ENCODE measurements at regions not wholly inside any gene's neighbourhood (a gene's known extent, or its start where the extent isn't known, plus 50 kb on each side); places are given as distances from the start of the nearest gene placed in this dataset.

- FAIRE-seq = no peak
Measured at GRCh38 chr11:28713850-28714249, 605.7 kb downstream of the METTL15 start.

- no peak for FAIRE-seq
Measured at GRCh38 chr11:28708075-28708474, 599.9 kb downstream of the METTL15 start.

- no peak for FAIRE-seq
Measured at GRCh38 chr11:28704801-28705200, 596.6 kb downstream of the METTL15 start.

GRCh38 chr11:28703371-28703770, 595.2 kb downstream of the METTL15 start:
- no peak for FAIRE-seq

GRCh38 chr11:28702871-28703270, 594.7 kb downstream of the METTL15 start:
- no peak for FAIRE-seq

DNA sequence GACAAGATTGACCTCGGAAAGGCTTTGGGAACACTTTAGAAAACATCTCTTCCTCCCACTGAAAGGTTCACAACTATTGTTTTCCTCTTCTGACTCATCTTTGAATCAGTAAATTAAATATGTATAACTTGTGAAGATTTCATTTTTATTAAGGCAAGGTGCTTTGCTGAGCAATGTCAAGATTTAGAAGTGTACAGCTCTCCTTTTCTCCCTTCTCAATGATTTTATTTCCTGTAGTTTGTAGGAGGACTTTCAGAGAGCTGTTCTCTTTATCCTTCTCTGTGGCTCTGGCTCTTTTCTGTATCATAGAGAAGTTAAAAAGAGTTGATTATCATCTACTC, 594.2 kb downstream of the METTL15 start:
- no peak for FAIRE-seq

GRCh38 chr11:28701760-28702449, 593.7 kb downstream of the METTL15 start:
- no peak for FAIRE-seq

DNA sequence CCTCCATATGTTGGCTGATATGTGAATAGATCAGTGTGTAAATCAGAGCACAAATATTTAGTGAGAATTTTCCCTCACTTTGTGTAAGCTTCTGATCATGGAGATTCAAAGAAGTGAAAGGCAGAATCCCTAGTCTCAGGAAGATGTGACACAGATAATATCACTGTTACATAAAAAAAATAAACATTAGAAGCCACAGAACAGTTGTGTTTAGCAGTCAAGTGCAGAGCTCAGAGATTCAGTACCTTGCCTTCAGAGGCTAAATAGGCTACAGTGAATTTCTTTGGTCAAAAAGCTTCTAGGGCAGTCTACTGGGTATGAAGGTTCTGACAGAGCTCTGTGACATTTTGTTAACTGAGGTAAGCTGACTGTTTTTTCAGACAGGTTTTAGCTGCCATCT, 591.5 kb downstream of the METTL15 start:
- FAIRE-seq = no peak

DNA sequence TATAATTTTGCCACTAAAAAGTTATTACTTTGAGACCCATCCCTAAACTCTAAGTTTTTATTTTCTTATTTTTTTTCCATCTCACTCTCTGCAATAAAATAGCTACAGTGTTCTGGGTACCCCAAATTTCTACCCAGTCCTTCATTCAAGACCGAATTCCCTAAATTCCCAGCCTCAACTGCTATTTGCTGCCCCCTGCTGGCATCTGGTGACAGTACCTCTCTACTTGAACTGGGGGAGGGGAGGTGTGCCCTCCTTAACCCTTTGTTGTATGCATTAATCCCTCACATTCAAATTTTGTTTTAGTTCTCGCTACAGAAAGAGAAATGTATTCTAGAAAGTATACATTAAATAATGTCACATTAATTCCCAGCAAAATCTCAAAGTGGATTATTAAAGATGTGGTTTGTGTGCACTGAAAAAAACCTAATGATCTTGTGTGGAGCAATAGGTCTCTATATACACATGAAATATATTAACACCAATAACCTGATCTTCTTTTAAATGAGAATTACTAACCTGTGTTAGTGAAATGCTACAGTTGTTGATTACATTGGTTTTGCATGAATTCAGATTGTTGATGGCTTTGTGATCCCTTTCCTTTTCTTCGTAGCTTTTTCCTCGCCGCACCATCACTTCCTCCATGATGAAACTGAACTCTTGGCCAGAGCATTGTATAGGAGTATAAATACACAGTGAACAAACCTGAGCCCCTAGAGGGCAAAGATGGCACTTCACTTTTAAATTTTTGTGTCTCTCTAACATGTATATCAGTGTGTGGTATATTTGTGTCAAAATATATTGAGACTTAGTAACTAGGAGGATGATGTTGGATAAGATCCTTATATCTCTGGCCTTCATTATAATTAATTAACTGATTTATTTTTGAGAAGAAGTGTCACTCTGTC, 590.0 kb downstream of the METTL15 start:
- FAIRE-seq = peak; percentile 82

DNA sequence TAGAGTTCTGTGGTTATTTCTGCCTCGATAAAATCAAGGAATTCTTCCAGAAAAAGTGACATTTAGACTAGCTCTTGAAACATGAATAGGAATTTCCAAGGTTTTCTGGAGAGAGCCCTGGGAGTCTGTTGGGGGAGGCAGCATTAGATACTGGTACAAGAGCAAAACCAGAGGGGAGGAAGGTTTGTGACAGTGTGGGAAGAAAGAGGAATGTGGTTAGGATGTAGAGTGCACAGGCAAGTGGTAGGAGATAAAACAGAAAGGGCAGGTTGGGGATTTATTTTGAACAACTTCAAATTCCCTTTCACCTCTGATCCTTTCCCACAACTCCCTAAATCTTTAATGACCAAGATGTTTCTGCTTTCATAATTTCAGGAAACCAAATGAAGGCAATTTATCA, 588.4 kb downstream of the METTL15 start:
- no peak for FAIRE-seq

DNA sequence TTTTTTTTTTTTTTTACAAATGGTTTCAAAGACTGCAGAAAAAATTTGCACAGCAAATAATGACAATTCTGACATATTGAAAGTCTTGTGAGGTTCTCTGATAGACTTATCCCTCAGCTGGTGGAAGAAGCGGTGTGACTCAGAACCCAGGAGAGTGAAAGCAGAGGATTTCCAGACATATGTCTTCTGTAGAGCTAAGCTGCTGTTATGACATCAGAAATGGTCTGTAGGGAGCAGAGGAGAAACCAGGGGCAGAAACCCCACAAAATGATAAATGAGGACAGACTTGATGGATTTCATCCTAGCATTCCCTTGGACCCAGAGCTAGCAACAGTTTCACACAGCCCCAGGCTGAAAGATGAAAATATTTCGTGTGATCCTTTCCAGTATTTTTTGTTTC, 582.6 kb downstream of the METTL15 start:
- FAIRE-seq = no peak

- no peak for FAIRE-seq
Measured at GRCh38 chr11:28684011-28684586, 575.9 kb downstream of the METTL15 start.

DNA sequence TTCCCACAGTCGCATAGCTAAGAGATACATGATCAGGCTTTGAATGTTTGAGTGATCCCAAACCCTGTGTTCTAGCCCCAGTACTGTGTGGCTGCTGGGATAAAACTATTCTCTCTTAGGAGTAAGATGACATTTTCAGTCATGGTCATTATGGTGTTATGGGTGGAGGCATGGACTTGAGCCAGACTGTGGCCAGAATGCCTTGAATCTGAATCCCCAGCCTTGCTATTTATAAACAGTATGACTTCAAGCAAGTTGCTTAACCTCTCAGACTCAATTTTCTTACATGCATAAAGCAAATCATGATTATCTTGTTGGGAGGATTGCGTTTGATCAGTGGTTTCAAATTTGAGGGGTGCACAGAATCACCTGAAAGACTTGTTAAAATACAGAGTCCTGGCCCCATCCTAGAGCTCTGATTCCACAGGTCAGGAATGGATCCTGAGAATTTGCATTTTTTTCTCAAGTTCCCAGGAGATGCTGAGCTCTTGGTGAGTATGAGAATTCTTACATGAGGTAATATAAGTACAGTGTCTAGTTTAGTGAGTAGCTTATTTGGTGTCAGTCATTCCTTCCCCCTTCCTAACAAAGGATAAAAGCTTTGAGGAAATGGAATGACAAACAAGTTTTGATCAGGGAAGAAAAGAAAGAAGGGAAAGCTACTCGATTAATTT, 571.7 kb downstream of the METTL15 start:
- no peak for FAIRE-seq

GRCh38 chr11:28677721-28678120, 569.5 kb downstream of the METTL15 start:
- no peak for FAIRE-seq

GRCh38 chr11:28675183-28675582, 567.0 kb downstream of the METTL15 start:
- FAIRE-seq = no peak

- FAIRE-seq = no peak
Measured at GRCh38 chr11:28674433-28675103, 566.4 kb downstream of the METTL15 start.

DNA sequence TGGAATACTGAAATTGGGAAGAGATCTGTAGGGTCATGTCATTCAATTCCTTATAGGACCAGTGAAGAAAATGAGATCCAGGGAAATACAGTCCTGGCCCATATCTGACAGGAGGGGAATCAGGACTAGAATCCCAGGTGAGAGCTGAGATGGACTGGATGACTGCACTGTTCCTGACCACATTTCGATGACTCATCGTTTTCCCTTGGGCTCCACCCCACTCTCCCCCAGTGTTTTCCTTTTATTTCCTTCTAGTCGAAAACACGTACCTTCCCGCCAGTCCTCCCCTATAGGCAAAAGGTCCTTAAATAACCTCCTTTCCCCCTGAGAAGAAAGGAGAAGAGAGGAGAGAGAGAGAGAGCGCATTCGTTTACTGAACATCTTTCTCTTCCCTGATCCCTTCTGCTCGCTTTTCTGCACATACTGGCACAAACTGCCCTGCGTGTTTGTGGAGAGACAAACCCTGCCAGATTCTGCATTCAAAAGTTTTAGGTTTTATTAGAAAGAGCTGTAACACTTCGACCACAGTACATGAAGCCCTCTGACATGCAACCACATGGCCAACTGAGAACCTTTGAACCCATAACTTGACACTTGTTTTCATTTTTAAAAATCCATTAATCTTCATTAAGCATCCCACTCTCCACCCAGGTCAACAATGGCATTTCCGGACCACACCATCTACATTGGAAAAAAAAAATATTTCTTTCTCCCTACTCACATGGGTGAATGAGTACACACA, 565.7 kb downstream of the METTL15 start:
- no peak for FAIRE-seq

DNA sequence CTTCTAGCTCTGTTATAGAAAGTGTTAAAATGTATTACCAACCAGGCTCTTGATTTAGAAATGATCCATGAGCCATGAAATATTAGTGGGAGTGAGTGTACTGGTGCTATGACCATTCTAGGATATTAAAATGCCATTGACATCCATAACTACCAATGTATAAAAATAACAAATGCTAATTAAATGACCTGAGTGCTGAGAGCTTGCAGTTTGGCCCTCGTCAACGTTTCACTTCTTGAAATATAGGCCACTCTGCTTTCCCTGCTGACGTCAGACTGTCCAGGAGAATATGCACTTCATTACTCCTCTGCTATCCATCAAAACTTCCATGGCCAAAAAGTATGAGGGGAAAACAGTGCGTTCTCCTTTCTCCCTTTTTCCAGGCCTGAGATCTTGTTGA, 563.1 kb downstream of the METTL15 start:
- no peak for FAIRE-seq

GRCh38 chr11:28666632-28667031, 558.4 kb downstream of the METTL15 start:
- no peak for FAIRE-seq

- FAIRE-seq = no peak
Measured at GRCh38 chr11:28659716-28660348, 551.6 kb downstream of the METTL15 start.

DNA sequence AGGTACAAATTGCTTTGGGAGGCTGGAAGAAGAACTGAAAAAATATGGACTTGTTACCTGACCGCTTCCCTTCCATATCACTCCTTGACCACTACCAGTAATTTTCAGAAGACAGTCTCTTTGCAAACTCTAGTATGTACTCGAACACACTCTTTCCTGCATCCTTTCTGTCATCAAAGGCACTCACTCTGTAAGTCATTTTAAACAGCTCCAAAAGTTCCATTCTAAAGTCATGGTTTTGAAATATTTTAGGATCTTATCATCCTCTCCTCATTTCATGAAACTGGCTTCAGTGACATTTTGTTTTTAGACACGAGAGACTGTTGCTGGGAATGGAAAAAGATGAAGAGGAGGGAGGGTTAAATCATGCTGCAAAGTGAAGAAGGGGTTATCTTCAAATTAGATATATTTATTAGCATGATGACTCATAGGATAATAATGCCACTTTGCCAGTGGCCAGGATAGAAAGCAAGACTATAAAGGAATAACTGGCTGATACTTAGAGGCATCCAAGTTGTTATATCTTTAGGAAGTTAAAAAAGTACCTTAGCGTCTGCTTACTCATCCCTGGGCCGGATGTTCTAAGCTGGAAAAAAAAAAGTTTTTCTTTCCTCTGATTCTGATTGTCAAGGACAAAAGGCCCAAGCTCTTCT, 549.3 kb downstream of the METTL15 start:
- FAIRE-seq = no peak

Data from islet of Langerhans (tissue), 1 donor.